ENCODE measurements at regions not wholly inside any gene's neighbourhood (a gene's known extent, or its start where the extent isn't known, plus 50 kb on each side); places are given as distances from the start of the nearest gene placed in this dataset.
"Not testable (repeated sequence)": the region's sequence is repeated elsewhere in the genome, so short reads cannot be mapped to it uniquely, and the experiment has no call there.

DNA sequence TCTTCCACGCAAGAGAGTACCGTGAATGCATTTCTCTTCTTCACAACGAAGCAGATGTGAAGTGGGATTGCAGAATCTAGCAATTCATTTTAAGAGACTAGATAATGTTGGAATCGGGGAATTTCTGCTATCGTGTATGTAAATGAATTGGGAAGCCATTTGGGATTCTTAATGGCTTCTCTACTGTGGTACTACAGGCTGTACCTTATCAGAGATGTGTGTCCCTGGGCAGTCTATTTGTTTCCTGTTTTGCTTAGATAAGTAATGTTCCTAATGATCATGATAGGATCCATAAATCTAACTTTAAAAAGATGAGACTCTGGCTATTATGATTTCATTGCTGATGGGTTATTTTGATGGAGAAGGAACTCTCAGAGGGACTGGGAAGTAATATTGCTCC lies 320.6 kb downstream of the REEP3 start:
- no peak overlapping the region for H3K4me3 ChIP-seq (ENCODE audit: low read depth, low read length)
- TF ChIP-seq, protein P1, sequence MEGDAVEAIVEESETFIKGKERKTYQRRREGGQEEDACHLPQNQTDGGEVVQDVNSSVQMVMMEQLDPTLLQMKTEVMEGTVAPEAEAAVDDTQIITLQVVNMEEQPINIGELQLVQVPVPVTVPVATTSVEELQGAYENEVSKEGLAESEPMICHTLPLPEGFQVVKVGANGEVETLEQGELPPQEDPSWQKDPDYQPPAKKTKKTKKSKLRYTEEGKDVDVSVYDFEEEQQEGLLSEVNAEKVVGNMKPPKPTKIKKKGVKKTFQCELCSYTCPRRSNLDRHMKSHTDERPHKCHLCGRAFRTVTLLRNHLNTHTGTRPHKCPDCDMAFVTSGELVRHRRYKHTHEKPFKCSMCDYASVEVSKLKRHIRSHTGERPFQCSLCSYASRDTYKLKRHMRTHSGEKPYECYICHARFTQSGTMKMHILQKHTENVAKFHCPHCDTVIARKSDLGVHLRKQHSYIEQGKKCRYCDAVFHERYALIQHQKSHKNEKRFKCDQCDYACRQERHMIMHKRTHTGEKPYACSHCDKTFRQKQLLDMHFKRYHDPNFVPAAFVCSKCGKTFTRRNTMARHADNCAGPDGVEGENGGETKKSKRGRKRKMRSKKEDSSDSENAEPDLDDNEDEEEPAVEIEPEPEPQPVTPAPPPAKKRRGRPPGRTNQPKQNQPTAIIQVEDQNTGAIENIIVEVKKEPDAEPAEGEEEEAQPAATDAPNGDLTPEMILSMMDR (IDR thresholded peaks at IDR 0.05; ENCODE audit: borderline replicate concordance, insufficient read depth, low read depth, low read length) = no peak

DNA sequence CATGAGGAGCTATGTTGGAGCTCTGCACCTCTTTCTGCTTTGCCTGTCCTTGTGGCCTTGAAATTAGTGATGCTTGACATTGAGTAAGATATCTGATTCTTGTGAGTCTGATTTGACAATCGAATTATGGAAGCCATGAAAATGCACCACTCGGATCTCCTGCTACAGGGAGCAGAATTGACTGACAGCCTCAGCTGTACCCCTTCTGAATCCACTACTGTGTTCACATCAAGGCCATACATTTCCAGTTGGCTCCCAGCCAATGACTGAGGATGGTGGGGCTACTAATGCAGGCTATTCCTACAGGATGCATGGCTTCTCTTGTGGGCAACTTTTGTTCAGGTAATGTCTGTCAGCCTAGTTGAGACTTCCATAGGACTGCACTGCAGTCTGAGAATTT lies 321.9 kb downstream of the REEP3 start:
- no peak overlapping the region for H3K4me3 ChIP-seq (ENCODE audit: low read depth, low read length)
- TF ChIP-seq, protein P1 (IDR thresholded peaks at IDR 0.05; ENCODE audit: borderline replicate concordance, insufficient read depth, low read depth, low read length) = no peak

GRCh38 chr10:63848871-63849270 lies 327.7 kb downstream of the REEP3 start:
- not testable (repeated sequence) for H3K4me3 ChIP-seq (ENCODE audit: low read depth, low read length)

DNA sequence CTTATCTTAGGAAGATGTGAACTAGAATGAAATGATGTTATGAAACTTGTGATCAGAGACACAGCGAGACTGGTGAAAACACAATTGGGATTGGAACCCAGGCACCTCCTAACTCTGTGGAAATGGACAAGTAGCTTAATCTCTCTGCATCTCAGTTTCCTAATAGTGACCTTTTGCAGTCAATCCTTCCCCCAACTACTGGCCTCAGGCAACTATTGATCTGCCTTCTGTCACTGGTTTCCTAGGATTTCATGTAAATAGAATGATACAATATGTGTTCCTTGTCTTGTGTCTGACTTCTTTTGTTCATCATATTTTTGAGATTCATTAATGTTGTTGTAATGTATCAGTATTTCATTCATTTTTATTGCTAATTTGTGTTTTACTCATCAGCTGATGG lies 341.7 kb downstream of the REEP3 start:
- no peak overlapping the region for H3K4me3 ChIP-seq (ENCODE audit: low read depth, low read length)
- TF ChIP-seq, protein P1 (IDR thresholded peaks at IDR 0.05; ENCODE audit: borderline replicate concordance, insufficient read depth, low read depth, low read length) = no peak

GRCh38 chr10:63865210-63865609 lies 344.0 kb downstream of the REEP3 start:
- TF ChIP-seq, protein P1 (IDR thresholded peaks at IDR 0.05; ENCODE audit: borderline replicate concordance, insufficient read depth, low read depth, low read length) = no peak

DNA sequence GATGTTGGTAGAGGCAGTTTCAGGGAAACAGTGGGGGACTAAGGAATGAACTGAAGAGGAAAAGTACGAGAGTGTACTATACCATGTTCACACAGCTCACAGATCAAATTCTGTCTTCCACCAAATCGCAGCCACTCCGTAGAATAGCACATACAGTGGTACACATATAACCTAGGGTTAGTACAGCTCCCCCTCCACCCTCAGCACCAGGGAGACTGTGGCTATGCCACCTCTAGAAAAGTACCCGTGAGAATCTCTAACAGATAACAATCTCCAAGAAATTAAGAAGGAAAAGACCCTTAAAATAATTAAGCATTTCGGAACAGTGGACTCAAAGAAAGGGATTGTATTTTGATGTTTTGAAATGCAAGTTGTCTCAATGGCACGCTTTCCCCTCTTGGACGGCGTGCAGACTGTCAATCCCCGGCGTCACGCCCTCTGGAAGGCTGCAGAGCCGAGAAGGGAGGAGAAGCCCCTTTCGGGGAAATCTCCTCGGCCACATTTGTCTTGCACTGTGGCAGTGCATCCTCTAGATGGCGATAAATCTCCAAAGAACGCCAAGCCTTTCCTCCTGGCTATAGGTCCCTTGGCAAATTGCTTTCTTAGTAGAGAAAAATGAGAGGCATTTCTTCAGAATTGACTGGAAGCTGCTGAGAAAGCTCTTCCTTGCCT lies 345.0 kb downstream of the REEP3 start:
- TF ChIP-seq, protein P1 (IDR thresholded peaks at IDR 0.05; ENCODE audit: borderline replicate concordance, insufficient read depth, low read depth, low read length) = peak; percentile 81
- H3K4me3 ChIP-seq (ENCODE audit: low read depth, low read length) = no peak overlapping the region

More at GRCh38 chr10:63865210-63865609, 344.0 kb downstream of the REEP3 start:
- no peak overlapping the region for H3K4me3 ChIP-seq (ENCODE audit: low read depth, low read length)

- no peak overlapping the region for H3K4me3 ChIP-seq (ENCODE audit: low read depth, low read length)
- TF ChIP-seq, protein P1 (IDR thresholded peaks at IDR 0.05; ENCODE audit: borderline replicate concordance, insufficient read depth, low read depth, low read length) = no peak
These were observed 345.5 kb downstream of the REEP3 start for GRCh38 chr10:63866747-63867140.

Data from GM12875 (cell line).